Aorta (tissue), 5 donors: ENCODE measurements at regions not wholly inside any gene's neighbourhood (a gene's known extent, or its start where the extent isn't known, plus 50 kb on each side); places are given as distances from the start of the nearest gene placed in this dataset.
A peak's percentile ranks its signal among the peaks of the same experiment; 100 is the strongest.

ENCODE experiments used
- ATAC-seq: fragments of 200-7000 bp; cut with Tn5 transposase; one replicate; pipeline ENCODE4 v1.9.1; 2022; ENCODE audit warnings: moderate library complexity; ENCODE audit not compliant: low FRiP score
- DNase-seq, 2 donors: peaks; one replicate each; pipeline ENCODE4 v3.0.0-alpha.2; 2020
- H3K27ac ChIP-seq, 2 donors: one replicate each; pipeline ENCODE4 v1.5.1; 2013; ENCODE audit warnings: low read length in 2 of 2, mild to moderate bottlenecking in 2 of 2, moderate library complexity in 2 of 2, control low read depth in 1 of 2, inconsistent platforms in 1 of 2, low read depth in 1 of 2
- H3K27me3 ChIP-seq, 2 donors: one replicate each; pipeline ENCODE4 v1.6.1; 2013; ENCODE audit warnings: control low read depth in 1 of 2, low read length in 1 of 2, mild to moderate bottlenecking in 1 of 2, moderate library complexity in 1 of 2; ENCODE audit not compliant: insufficient read depth in 2 of 2, control insufficient read depth in 1 of 2
- H3K36me3 ChIP-seq, 2 donors: one replicate each; pipeline ENCODE4 v1.6.1; 2013; ENCODE audit warnings: control low read depth in 1 of 2, low read length in 1 of 2, mild to moderate bottlenecking in 1 of 2; ENCODE audit not compliant: insufficient read depth in 2 of 2, control insufficient read depth in 1 of 2
- H3K4me1 ChIP-seq, 2 donors: one replicate each; pipeline ENCODE4 v1.6.1; 2013; ENCODE audit warnings: low read length in 2 of 2, control low read depth in 1 of 2, mild to moderate bottlenecking in 1 of 2, moderate library complexity in 1 of 2; ENCODE audit not compliant: insufficient read depth in 2 of 2, control insufficient read depth in 1 of 2
- H3K4me3 ChIP-seq, 2 donors: one replicate each; pipeline ENCODE4 v1.5.1; 2013; ENCODE audit warnings: low read length in 2 of 2, control low read depth in 1 of 2, mild to moderate bottlenecking in 1 of 2
- H3K9me3 ChIP-seq: one replicate; pipeline ENCODE4 v1.6.1; 2013; ENCODE audit warnings: mild to moderate bottlenecking, low read length; ENCODE audit not compliant: control insufficient read depth
- WGBS, 2 donors: extraction: QIAGEN DNeasy Blood & Tissue Kit; methylation state at CpG; one replicate each; pipeline ENCODE4 v1.1.7; 2013; 5-methylcytosine and 5-hydroxymethylcytosine counted together
- intact Hi-C, 2 donors: fragments of 100-400 bp; cut with DNase I; formaldehyde crosslinking; loops; one replicate each; pipeline versions ENCODE4 v1.14.2 to v1.15.0; 2022
- donor health status: healthy with polysubstance abuse.
- donor health status: Bipolar disorder and iron deficiency.
- donor health status: DM: no; HTN: no; CAD: no.
- donor health status: DM: no; HTN: no; CAD: no.
- donor health status: DM: yes; HTN: yes; CAD: no.

- ATAC-seq: no peak
- intact Hi-C loops: loop anchor here in 1 of 2 donors (10.0 kb wide), 1 partner anchor 435 kb away; no protein-coding TSS in a partner anchor
- H3K9me3 ChIP-seq: no peaks in the 10 kb centered on the region
Observed at GRCh38 chr9:118570066-118570465, 799.2 kb downstream of the BRINP1 start.

GRCh38 chr9:118575341-118576070 lies 793.7 kb downstream of the BRINP1 start:
- Histone ChIP-seq H3K27ac (no peak overlapping the region), H3K4me3 (no peak overlapping the region), H3K27me3 (no peaks in the 10 kb centered on the region), H3K4me1 (no peaks in the 10 kb centered on the region), H3K9me3 (no peaks in the 10 kb centered on the region), H3K36me3 (no peaks in the 10 kb centered on the region)
- ATAC-seq (no peak), DNase-seq (no peak)
- intact Hi-C loops: loop anchor here in 1 of 2 donors (10.0 kb wide), 1 partner anchor 429 kb away; no protein-coding TSS in a partner anchor
- 44 to 73% methylated on average over 2 of the region's 2 CpGs for WGBS, 2 donors

More at GRCh38 chr9:118570066-118570465, 799.2 kb downstream of the BRINP1 start:
- 43 to 46% methylated on average over 3 of the region's 3 CpGs for WGBS, 2 donors
- Histone ChIP-seq H3K4me3 (no peak overlapping the region), H3K27me3 (no peaks in the 10 kb centered on the region), H3K4me1 (no peaks in the 10 kb centered on the region), H3K27ac (no peak overlapping the region), H3K36me3 (no peaks in the 10 kb centered on the region)
- no peak for DNase-seq

- no peak overlapping the region for H3K27ac ChIP-seq
- H3K9me3 ChIP-seq: no peaks in the 10 kb centered on the region
- H3K4me1 ChIP-seq: no peaks in the 10 kb centered on the region
- no peak for ATAC-seq
- WGBS, 2 donors: 7% methylated on average over 1 of the region's 1 CpG
- H3K36me3 ChIP-seq: no peaks in the 10 kb centered on the region
- no peak overlapping the region for H3K4me3 ChIP-seq
- no peak for DNase-seq
- no peaks in the 10 kb centered on the region for H3K27me3 ChIP-seq
- intact Hi-C loops: loop anchor here in 1 of 2 donors (10.0 kb wide), 1 partner anchor 428 kb away; no protein-coding TSS in a partner anchor
Observed at GRCh38 chr9:118577121-118577520, 792.1 kb downstream of the BRINP1 start.

GRCh38 chr9:118578467-118578866 lies 790.8 kb downstream of the BRINP1 start:
- ATAC-seq (no peak), DNase-seq (no peak)
- Histone ChIP-seq H3K9me3 (no peaks in the 10 kb centered on the region), H3K4me1 (no peaks in the 10 kb centered on the region), H3K4me3 (no peak overlapping the region), H3K36me3 (no peaks in the 10 kb centered on the region), H3K27me3 (no peaks in the 10 kb centered on the region), H3K27ac (peak overlapping the region in 1 of 2 donors; percentile 80)
- intact Hi-C loops: loop anchor here in 1 of 2 donors (2.0 to 10.0 kb wide), 2 partner anchors 56 to 426 kb away; no protein-coding TSS in a partner anchor

GRCh38 chr9:118583414-118583813 lies 785.8 kb downstream of the BRINP1 start:
- Histone ChIP-seq H3K9me3 (peaks cover 2% of the 10 kb centered on the region), H3K27ac (no peak overlapping the region), H3K4me3 (no peak overlapping the region), H3K27me3 (no peaks in the 10 kb centered on the region), H3K36me3 (no peaks in the 10 kb centered on the region), H3K4me1 (no peaks in the 10 kb centered on the region)
- intact Hi-C loops: no loop called here
- no peak for DNase-seq
- 70 to 96% methylated on average over 4 of the region's 4 CpGs for WGBS, 2 donors
- no peak for ATAC-seq

GRCh38 chr9:118586978-118587377 lies 782.3 kb downstream of the BRINP1 start:
- no peak for ATAC-seq
- peak in 1 of 2 donors; percentile 58 for DNase-seq
- H3K27ac ChIP-seq: no peak overlapping the region
- no peaks in the 10 kb centered on the region for H3K27me3 ChIP-seq
- H3K4me1 ChIP-seq: no peaks in the 10 kb centered on the region
- H3K9me3 ChIP-seq: peaks cover 2% of the 10 kb centered on the region
- no peaks in the 10 kb centered on the region for H3K36me3 ChIP-seq
- intact Hi-C loops: no loop called here
- WGBS, 2 donors: 56 to 74% methylated on average over 2 of the region's 2 CpGs
- H3K4me3 ChIP-seq: no peak overlapping the region

GRCh38 chr9:118594428-118594827 lies 774.8 kb downstream of the BRINP1 start:
- intact Hi-C loops: no loop called here
- WGBS, 2 donors: 86 to 90% methylated on average over 6 of the region's 6 CpGs
- no peaks in the 10 kb centered on the region for H3K27me3 ChIP-seq
- ATAC-seq: no peak
- DNase-seq: no peak
- no peak overlapping the region for H3K27ac ChIP-seq
- H3K4me3 ChIP-seq: no peak overlapping the region
- H3K36me3 ChIP-seq: no peaks in the 10 kb centered on the region
- no peaks in the 10 kb centered on the region for H3K4me1 ChIP-seq
- no peaks in the 10 kb centered on the region for H3K9me3 ChIP-seq

- Histone ChIP-seq H3K36me3 (no peaks in the 10 kb centered on the region), H3K9me3 (no peaks in the 10 kb centered on the region), H3K4me3 (no peak overlapping the region), H3K27me3 (no peaks in the 10 kb centered on the region), H3K27ac (no peak overlapping the region), H3K4me1 (no peaks in the 10 kb centered on the region)
- ATAC-seq (no peak), DNase-seq (no peak)
- intact Hi-C loops: loop anchor here in 1 of 2 donors (5.0 kb wide), 1 partner anchor 696 kb away; no protein-coding TSS in a partner anchor
- 28 to 36% methylated on average over 3 of the region's 3 CpGs for WGBS, 2 donors
Observed at GRCh38 chr9:118595719-118596305, 773.4 kb downstream of the BRINP1 start.
